Activated CD4-positive, alpha-beta T cell treated with anti-CD3 and anti-CD28 coated beads, Interleukin-10, Interleukin-2, amounts not matched to agents 100 ng/mL and 50 ng/mL, durations not matched to agents 16 hours and 8 hours (primary cell): ENCODE measurements at regions not wholly inside any gene's neighbourhood (a gene's known extent, or its start where the extent isn't known, plus 50 kb on each side); places are given as distances from the start of the nearest gene placed in this dataset.
"Not testable (repeated sequence)": the region's sequence is repeated elsewhere in the genome, so short reads cannot be mapped to it uniquely, and the experiment has no call there.

Experiments used
- DNase-seq: peaks from one replicate; pipeline ENCODE4 v3.0.0-alpha.2; 2020

DNA sequence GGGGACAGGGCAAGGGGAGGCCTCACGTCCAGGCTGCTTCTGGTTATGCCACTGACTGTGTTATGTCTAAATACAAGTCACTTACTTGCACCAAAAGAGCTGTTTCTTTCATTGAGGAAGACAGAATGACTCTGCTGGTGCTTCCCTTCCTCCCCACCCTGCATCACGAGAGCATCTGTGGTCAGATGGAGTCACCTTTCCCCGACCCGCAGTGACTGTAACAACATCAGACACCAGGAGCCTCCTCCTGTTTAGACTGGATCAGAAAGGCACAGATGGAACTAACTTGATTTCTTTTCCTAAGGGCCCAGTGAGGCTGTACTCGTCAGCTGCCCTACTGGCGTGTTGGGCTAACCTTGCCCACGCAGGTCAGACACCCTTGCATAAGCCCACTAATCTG is 90.3 kb upstream of the ZNF536 start:
- DNase-seq = no peak

DNA sequence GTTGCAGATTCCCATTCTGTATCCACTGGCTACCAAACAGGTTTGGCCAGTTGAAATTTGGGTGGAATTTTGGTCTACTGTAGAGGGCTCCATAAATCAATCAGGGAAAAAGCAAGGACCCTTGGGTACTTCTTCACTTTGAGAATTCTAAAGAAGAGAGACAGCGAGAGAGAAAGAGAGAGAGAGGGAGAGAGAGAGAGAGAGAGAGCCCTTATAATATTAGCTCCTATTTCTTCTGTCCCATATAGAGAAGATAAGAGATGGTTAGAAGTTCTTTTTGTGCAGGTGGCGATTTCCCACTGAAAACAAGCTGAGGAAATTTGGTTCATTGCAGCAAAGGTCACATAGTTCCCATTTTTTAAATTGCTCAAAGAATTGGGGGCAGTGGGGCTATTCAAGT is 88.6 kb upstream of the ZNF536 start:
- DNase-seq = no peak

GRCh38 chr19:30284209-30284608 is 88.0 kb upstream of the ZNF536 start:
- no peak for DNase-seq

- no peak for DNase-seq
Measured at GRCh38 chr19:30284885-30285284, 87.3 kb upstream of the ZNF536 start.

DNA sequence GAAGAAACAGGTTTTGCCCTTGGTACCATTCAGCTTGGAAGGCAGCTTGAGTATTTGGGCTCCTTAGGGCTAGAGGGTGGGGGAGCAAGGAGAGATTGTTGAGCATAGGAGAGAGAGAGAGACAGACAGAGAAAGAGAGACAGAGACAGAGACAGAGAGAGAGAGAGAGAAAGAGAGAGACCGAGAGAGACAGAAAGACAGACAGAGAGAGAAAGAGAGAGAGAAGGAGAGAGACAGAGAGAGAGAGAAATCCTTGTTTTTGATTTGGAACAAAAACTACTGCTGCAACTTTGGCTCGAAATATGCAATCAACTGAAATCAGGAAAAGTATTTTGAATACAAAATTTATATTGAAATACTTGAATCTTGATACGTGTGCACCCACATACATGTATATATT is 85.8 kb upstream of the ZNF536 start:
- no peak for DNase-seq

GRCh38 chr19:30287259-30287658 is 84.9 kb upstream of the ZNF536 start:
- DNase-seq = no peak

DNA sequence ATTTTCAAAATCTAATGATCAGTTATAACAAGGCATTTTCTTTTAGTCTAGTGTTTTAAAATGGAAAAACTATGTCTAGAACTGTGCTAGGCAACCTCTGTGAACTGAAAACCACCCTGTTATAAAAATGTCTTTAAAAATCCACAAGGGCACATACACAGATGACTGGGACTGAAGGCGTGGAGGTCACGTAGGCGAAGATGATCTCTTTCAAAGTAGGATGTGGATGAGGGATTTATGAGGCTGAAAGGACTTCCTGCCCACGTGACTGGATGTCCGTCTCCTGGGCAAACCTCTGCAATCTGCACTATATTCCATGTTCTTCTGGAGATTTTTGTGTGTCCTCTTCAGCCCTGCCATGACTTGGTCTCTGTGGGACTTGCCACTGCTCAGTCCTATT is 84.2 kb upstream of the ZNF536 start:
- DNase-seq = no peak

DNA sequence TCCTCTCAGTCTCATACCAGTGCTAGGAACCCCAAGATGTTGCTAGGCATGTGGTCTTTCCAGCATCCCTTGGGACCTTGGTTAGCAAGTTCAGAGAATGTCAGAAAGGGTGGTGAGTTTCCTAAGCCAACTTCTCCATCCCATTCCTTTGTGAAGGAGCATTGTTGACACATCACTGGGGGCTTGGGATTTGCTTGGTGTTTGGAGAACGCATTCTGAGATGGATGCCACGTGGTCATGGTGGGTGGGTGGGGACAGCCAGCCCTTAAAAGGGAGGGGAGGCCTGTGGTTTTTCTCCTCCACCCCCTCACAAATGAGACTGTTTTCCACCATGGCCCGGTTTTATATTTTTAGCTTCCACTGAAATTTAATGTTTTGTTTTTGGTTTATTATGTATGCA is 83.3 kb upstream of the ZNF536 start:
- no peak for DNase-seq

GRCh38 chr19:30289336-30289735 is 82.8 kb upstream of the ZNF536 start:
- DNase-seq = no peak

DNA sequence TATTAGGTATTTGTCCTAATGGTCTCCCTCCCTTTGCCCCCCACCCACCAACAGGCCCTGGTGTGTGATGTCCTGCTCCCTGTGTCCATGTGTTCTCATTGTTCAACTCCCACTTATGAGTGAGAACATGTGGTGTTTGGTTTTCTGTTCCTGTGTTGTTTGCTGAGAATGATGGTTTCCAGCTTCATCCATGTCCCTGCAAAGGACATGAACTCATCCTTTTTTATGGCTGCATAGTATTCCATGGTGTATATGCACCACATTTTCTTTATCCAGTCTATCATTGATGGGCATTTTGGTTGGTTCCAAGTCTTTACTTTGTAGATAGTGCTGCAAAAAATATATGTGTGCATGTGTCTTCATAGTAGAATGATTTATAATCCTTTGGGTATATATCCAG is 81.4 kb upstream of the ZNF536 start:
- DNase-seq = not testable (repeated sequence)

DNA sequence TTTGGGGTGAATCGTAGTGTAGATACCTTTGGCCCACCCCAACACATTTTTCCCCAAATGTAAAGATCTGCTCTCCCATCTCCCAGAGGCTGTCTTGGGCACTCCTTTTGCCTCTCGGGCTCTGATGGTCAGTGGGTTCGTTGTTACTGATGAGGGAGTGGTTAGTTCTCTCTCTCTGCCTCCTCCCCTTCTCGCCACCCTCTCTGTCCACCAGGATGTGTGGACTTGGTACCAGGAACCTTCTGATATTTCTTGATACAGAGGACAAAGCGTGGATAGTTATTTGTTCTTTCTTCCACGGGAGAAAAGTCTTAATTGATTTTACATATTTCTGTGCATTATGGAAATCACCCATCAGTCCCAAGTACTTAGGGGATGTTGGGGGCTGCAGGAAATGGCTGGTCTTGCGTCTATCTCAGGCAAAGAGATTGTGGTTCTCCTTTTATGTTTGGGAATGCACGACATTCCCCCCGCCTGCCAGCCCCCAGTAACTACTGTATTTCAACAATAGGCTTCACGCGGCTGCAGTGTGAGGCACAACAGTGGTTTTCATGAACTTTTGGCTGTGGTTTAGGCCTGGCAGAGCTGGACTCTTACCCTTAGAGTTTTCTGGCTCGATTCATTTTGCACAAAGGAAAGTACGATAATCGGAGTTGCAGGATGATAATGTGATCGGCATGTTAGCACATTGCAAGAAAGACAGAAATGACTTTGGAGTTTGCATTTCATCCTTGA is 79.0 kb upstream of the ZNF536 start:
- no peak for DNase-seq

DNA sequence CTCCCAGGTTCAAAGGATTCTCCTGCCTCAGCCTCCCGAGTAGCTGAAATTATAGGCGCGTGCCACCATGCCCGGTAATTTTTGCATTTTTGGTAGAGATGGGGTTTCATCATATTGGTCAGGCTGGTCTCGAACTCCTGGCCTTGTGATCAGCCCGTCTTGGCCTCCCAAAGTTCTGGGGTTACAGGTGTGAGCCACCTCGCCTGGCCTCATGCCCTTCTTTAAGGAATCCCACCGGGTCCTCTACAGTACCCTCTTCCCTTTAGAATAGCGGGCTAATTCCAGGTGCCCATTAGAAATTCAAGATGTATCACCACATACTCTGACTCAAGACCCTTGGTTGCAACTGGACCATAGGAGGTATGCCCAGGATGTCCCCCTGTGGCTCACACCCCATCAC is 74.2 kb upstream of the ZNF536 start:
- DNase-seq = no peak

GRCh38 chr19:30303131-30303654 is 69.0 kb upstream of the ZNF536 start:
- no peak for DNase-seq

GRCh38 chr19:30304540-30304939 is 67.6 kb upstream of the ZNF536 start:
- DNase-seq = no peak

DNA sequence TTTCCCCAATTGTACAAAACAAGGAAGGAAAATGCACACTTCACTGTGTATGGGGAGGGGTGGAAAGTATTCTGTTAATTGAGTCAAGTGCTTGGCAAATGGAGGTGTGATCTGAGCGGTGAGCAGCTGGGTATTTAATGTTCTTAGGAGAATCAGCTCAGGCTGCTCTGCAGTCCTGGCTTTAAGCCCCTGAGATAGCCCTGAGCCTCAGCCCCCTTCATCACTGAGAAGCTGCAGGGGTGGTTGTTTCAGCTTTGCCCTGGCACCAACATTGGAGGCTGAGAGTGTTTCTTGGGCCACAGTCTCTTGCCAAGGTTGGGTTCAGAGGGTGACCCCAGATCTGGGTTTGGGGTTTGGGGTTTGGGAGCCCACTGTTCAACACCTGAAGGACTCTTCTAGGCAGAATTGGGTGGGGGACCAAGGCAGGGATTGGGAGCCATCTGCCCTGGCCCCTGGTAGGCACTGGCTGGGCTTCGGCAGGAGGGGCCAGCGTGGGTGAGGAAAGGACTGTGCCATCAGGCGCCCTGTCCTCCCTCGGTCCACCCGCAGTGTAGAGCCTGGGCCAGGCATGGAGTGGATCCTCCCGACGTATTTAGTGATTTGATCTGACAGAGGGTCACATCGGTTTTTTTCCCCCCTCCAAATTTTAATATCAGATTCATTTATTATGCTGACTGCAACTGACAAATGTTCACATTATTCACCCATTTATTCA is 66.7 kb upstream of the ZNF536 start:
- no peak for DNase-seq

DNA sequence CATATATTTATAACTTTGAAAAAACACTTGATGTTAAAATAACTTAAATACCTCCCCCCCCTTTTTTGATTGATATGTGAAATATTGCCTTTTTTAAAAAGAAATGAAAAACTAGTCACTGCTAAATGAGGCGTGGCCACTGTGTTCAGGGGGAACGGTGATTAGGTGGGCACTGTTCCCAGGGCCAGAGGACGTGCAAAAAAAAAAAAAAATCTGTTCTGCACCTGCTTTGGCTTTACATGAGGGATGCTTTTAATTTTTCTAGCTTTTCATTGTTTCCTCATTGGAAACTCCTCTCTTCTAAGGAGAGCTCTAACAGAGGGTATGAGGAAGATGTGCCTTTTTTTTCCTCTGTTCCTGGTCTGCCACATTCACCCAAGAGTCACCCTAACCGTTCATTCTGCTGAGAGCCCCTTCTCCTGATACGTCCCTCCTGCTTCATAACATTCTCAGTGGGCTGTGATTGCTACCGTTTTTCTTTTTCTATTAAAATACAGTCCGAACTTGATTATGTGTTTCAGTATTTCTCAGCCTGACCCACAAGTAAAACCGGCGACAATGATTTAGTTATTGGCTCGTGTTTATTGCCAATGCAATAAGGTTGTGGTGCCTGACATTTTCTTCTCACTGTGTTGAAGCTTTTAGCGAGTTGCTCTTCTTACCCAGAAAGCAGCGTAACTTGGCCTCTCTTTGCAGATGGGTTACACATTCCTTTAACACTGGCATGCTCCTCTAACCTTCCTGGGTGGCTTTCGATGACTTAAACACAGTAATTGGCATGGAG is 64.8 kb upstream of the ZNF536 start:
- no peak for DNase-seq

DNA sequence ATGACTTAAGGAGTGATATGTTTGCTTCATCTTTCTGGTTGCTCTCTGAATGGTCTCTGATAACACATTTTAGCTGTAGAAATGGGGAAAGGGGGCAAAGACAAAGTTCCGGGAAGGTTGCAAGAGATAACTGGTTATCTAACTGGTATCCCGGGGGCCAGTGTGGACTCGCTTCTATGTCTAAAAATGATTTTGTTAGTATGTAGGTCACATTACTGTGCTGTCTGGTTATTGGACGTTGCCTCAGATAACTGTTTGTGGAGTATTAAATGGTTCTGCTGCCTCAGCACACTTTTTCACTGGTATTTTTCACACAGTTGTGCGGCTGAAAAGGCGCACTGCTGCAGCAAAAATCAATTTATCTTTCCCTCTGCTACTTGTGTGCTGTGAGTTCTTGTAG is 63.0 kb upstream of the ZNF536 start:
- DNase-seq = no peak

- DNase-seq = no peak
Measured at GRCh38 chr19:30309905-30310601, 62.1 kb upstream of the ZNF536 start.

DNA sequence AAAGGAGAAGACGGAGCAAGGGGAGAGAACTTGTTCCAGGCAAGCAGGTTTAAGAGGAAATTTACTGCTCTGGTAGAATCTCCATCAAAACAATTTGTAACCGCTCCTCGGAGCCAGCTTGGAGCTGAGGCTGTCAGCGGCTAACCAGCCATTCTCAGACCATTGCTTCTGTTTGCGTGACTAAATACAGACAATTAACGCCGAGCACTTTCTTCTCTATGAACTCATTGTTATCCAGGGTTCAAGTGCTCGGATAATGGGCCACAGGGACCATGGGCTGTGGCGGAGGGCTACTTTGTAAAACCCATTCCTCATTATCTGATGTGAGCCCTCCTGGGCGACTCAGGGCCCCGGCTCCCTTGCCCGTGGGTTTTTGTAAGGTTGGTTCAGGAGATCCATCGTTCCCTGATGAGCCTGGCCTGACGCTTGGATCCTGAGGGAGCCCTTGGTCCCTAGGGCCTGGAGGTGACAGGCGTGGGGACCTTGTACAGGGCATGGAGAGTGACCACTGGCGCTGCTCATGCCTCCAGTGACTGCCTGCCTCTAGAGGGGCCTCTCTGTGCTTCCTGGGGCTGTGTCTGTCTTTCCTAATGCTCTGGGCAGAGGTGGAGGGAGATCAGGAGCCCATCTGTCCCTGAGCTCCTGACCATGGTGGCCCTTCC is 61.5 kb upstream of the ZNF536 start:
- DNase-seq = no peak

GRCh38 chr19:30311911-30312310 is 60.3 kb upstream of the ZNF536 start:
- DNase-seq = no peak

DNA sequence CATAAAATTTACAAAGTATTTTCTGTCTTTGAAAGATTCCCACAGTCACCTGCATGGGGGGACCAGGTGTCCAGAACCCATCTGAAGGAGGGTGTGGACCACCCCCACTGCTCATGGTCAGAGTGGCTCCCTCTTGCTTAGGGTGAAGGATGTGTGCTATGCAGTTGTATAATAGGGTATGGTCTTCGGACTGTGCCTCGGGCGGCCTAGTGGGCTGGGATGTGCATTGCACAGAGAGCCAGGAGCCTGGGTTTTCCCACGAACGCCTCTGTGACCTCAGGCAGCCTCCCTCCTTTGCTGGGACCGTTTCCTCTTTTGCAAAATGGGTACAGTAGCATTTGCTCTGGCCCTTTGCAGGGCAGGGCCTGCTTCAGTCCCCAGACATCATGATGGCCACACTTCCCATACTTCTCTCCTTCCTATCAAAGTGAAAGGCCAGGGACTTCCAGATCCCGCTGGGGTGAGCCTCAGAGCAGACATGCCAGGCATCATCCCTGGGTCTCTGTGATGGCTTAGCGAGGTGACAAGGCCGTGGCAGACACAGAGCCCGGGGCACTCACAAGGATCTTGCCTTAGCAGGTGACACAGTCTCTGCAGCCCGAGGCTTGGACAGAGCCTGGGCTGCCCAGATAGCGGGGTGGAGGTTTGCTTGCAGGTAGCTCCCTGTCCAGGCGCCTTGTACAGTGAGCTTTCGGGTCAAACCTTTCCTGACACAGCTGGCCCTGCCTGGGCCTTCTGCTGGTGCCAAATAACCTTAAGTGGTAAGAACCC is 59.4 kb upstream of the ZNF536 start:
- no peak for DNase-seq

DNA sequence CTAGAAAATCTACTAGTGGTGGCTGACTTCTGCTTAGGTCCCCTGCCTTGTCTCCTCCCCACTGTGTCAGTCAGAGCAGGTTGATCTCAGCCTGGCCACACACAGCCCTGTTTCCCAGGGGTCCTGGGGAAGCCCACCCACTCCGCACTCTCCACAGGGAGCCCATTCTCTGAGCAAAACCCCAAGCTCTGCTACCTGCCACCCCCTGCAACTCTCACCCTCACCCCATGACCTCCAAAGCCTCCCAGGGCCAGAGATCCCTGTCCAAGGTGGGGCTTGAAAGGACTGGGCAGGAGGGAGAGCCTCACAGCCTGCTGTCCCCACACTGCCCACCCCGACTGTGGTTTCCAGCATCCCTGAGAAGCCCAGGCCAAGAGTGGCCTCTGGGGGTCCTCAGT is 58.8 kb upstream of the ZNF536 start:
- DNase-seq = no peak
